ENCODE measurements at regions not wholly inside any gene's neighbourhood (a gene's known extent, or its start where the extent isn't known, plus 50 kb on each side); places are given as distances from the start of the nearest gene placed in this dataset.
A peak's percentile ranks its signal among the peaks of the same experiment; 100 is the strongest.
"Not testable (repeated sequence)": the region's sequence is repeated elsewhere in the genome, so short reads cannot be mapped to it uniquely, and the experiment has no call there.

- Mint-ChIP-seq H3K9me3 (peaks cover 12% of the 10 kb centered on the region), H3K4me1 (ENCODE audit: unreplicated experiment) (peaks cover 13% of the 10 kb centered on the region)
- H3K36me3 Mint-ChIP-seq; H3K27me3 Mint-ChIP-seq; DNase-seq (ENCODE audit: extremely low spot score, unreplicated experiment); H3K4me3 Mint-ChIP-seq; H3K27ac Mint-ChIP-seq: not testable (repeated sequence)
Measured at GRCh38 chr13:109702030-109702597, 84.3 kb downstream of the IRS2 start.

GRCh38 chr13:109700176-109700575, 86.2 kb downstream of the IRS2 start:
- no peak overlapping the region for H3K27ac Mint-ChIP-seq
- H3K27me3 Mint-ChIP-seq = no peaks in the 10 kb centered on the region
- H3K4me3 Mint-ChIP-seq = no peak overlapping the region
- no peak for DNase-seq (ENCODE audit: extremely low spot score, unreplicated experiment)
- peaks cover 9% of the 10 kb centered on the region for H3K9me3 Mint-ChIP-seq
- H3K36me3 Mint-ChIP-seq = no peaks in the 10 kb centered on the region
- H3K4me1 Mint-ChIP-seq (ENCODE audit: unreplicated experiment) = peaks cover 10% of the 10 kb centered on the region
- TF ChIP-seq CTCF (conservative IDR thresholded peaks at IDR 0.05) = no peak

- Mint-ChIP-seq H3K36me3 (no peaks in the 10 kb centered on the region), H3K27me3 (no peaks in the 10 kb centered on the region), H3K27ac (no peak overlapping the region), H3K9me3 (peaks cover 4% of the 10 kb centered on the region), H3K4me3 (no peak overlapping the region), H3K4me1 (ENCODE audit: unreplicated experiment) (peaks cover 10% of the 10 kb centered on the region)
- peak; percentile 38 for TF ChIP-seq CTCF (conservative IDR thresholded peaks at IDR 0.05)
- DNase-seq (ENCODE audit: extremely low spot score, unreplicated experiment) = no peak
Measured at GRCh38 chr13:109699628-109700071, 86.7 kb downstream of the IRS2 start.

- Mint-ChIP-seq H3K27me3 (no peaks in the 10 kb centered on the region), H3K27ac (no peak overlapping the region), H3K9me3 (no peaks in the 10 kb centered on the region), H3K36me3 (no peaks in the 10 kb centered on the region), H3K4me1 (ENCODE audit: unreplicated experiment) (peaks cover 10% of the 10 kb centered on the region), H3K4me3 (no peak overlapping the region)
- no peak for DNase-seq (ENCODE audit: extremely low spot score, unreplicated experiment)
- no peak for TF ChIP-seq CTCF (conservative IDR thresholded peaks at IDR 0.05)
Measured at GRCh38 chr13:109698779-109699178, 87.6 kb downstream of the IRS2 start.

GRCh38 chr13:109697936-109698335, 88.4 kb downstream of the IRS2 start:
- Mint-ChIP-seq H3K36me3 (no peaks in the 10 kb centered on the region), H3K4me3 (no peak overlapping the region), H3K27me3 (no peaks in the 10 kb centered on the region), H3K9me3 (no peaks in the 10 kb centered on the region), H3K27ac (no peak overlapping the region), H3K4me1 (ENCODE audit: unreplicated experiment) (peaks cover 10% of the 10 kb centered on the region)
- no peak for TF ChIP-seq CTCF (conservative IDR thresholded peaks at IDR 0.05)
- DNase-seq (ENCODE audit: extremely low spot score, unreplicated experiment) = no peak

GRCh38 chr13:109695402-109696190, 90.8 kb downstream of the IRS2 start:
- DNase-seq (ENCODE audit: extremely low spot score, unreplicated experiment) = no peak
- no peaks in the 10 kb centered on the region for H3K27me3 Mint-ChIP-seq
- H3K4me3 Mint-ChIP-seq = no peak overlapping the region
- no peaks in the 10 kb centered on the region for H3K36me3 Mint-ChIP-seq
- peaks cover 8% of the 10 kb centered on the region for H3K4me1 Mint-ChIP-seq (ENCODE audit: unreplicated experiment)
- no peaks in the 10 kb centered on the region for H3K9me3 Mint-ChIP-seq
- no peak for TF ChIP-seq CTCF (conservative IDR thresholded peaks at IDR 0.05)
- H3K27ac Mint-ChIP-seq = no peak overlapping the region

Measured in type B pancreatic cell (in vitro differentiated cells).